IPS-18c (cell line): ENCODE measurements at regions not wholly inside any gene's neighbourhood (a gene's known extent, or its start where the extent isn't known, plus 50 kb on each side); places are given as distances from the start of the nearest gene placed in this dataset.

ENCODE experiments used
- H3K4me3 ChIP-seq: 2 replicates; pipeline ENCODE4 v1.7.0; 2013; ENCODE audit warnings: low read depth, mild to moderate bottlenecking, low read length, moderate library complexity; ENCODE audit not compliant: insufficient read depth
- H3K9me3 ChIP-seq: one replicate; pipeline ENCODE4 v1.6.1; 2013; ENCODE audit warnings: mild to moderate bottlenecking, low read length, moderate library complexity; ENCODE audit not compliant: control insufficient read depth, insufficient read depth

DNA sequence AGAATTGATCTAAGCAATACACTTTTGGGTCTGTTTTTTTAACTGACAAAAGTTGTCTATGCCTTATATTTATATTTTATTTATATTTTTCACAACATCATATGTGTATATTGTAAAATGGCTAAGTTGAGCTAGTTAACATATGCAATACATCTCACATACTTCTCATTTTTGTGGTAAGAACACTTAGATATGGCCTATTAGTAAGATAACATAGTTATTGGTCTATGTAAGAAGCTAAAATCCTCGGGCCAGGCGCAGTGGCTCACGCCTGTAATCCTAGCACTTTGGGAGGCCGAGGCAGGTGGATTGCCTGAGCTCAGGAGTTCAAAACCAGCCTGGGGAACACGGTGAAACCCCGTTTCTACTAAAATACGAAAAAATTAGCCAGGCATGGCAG, 275.6 kb upstream of the ID2 start:
- no peak overlapping the region for H3K4me3 ChIP-seq

DNA sequence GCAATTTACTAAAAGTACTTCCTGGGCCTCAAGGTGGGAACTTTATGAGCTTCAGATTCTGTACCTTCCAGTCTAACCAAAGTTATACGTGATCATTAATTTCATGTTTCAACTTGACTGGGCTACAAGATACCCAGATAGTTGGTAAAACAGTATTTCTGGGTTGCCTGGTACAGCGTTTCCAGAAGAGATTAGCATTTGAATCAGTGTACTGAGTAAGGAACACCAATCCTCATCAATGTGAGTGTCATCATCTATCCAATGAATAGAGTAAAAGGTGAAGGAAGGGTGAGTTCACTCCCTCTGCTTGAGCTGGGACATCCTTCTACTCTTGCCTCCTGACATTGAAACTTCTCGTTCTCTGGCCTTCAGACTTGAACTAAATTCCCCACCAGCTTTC, 274.5 kb upstream of the ID2 start:
- Histone ChIP-seq H3K9me3 (no peaks in the 10 kb centered on the region), H3K4me3 (no peak overlapping the region)

More for the DNA sequence above, 275.6 kb upstream of the ID2 start:
- no peaks in the 10 kb centered on the region for H3K9me3 ChIP-seq

DNA sequence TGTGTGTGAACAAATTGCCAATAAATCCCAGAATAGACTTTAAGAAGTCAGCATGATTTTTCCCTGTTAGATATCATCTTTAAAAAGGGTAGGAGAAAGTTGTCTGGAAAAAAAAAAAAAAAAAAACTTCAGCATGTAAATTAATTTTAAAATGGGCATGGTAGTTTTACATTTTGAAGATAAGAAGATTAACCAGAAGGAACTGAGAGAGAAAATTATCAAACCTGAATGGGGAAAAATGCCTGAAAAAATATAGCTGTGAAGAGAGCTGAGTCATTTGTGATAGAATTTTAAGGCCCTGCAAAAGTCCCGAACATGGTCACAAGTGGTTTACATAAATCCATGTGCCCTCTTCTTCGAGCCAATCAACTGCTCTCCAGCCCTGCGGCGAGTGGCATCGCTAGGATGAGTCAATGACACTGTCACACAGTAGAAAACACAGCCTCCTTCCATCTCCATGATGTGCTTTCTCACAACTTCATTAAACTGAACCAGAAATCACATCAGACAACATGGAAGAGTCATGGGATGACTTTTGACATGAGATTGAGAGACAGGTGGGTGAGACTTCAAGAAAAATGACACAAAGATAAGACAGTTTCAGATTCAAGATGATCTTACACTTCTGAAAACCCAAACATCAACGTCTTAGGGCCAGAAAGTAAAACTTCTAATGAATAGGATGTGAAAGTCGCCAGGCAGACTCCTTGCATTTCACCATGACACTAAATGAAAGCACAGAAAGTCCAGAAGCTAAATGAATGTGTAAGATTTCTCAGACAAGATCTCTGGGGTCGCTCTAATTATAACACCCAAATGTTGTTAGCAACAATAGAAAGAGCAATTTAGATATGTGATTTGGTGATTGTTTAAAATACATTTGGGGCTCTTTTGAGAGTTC, 273.0 kb upstream of the ID2 start:
- Histone ChIP-seq H3K4me3 (no peak overlapping the region), H3K9me3 (no peaks in the 10 kb centered on the region)

DNA sequence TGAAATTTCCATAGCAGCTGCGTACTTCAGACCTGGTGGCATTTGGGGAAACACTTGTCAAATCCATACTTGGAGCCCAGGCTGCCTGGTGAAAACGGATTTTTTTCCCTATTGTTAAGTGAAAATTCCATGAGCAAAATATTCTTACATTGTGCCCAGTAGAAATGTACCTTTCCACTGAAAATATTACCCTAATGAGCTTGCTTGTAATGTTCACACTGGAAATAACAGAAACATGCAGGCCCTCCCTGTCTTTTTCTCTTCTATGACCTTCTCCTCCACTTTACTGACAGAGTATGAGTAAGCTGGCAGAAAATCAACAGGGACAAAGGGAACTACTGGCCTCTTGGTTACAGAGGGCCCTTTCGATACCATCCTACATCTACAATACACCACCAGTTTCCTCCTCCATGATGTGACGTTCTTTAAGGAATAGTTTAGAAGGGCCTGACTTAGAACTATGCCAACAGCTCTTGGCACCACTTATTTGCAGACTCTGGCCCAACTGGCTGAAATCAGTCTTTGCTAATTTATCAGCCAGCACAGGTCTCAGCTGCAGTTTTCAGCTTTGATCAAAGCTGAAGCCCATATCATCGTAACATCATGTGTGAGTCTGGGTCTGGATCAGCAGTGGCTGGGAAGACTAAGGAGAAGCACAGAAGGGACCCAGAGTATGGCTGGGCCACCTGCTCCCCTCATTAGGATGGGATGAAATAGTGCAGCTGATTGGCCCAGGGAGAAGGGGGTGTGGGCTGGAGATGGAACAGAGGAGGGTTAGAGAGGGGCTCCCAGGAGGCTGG, 272.2 kb upstream of the ID2 start:
- Histone ChIP-seq H3K4me3 (no peak overlapping the region), H3K9me3 (no peaks in the 10 kb centered on the region)

DNA sequence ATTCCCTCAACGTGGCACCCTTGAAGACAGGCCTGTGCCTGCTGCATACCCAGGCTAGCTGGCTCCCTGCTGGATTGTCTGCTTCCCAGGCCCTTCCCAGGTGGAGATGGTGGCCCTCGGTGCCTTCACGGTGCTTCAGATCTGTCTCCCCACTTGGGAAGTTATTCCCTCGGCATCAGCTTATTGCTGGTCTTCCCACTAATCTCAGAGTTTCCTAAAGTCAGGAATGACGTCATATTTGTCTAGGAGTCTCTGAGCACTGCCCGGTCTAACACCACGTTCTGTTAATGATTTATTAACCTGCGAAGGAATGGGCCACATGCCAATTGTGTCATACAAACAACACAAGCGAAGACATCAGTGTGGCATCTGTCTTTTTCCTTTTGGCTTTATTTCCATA, 269.8 kb upstream of the ID2 start:
- Histone ChIP-seq H3K4me3 (no peak overlapping the region), H3K9me3 (no peaks in the 10 kb centered on the region)

DNA sequence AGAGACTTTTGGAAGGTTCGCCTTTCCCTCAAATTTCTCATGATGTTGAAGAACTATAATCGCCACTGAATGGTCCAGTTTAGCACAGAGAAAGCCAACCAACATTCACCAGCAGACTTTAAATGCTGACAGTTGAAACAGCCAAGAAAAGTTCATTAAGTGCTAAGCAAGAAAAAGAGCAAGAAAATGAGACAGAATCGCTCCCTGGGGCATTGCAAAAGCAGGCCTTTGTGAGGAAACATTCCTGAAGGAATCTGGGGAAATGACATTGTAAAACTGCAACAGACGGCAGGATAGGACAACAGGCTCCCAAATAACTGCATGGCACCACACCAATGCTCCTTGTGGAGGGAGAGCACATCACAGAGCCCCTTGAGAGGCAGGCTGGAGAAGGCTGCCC, 269.3 kb upstream of the ID2 start:
- H3K4me3 ChIP-seq, result no peak overlapping the region
- H3K9me3 ChIP-seq, result no peaks in the 10 kb centered on the region

DNA sequence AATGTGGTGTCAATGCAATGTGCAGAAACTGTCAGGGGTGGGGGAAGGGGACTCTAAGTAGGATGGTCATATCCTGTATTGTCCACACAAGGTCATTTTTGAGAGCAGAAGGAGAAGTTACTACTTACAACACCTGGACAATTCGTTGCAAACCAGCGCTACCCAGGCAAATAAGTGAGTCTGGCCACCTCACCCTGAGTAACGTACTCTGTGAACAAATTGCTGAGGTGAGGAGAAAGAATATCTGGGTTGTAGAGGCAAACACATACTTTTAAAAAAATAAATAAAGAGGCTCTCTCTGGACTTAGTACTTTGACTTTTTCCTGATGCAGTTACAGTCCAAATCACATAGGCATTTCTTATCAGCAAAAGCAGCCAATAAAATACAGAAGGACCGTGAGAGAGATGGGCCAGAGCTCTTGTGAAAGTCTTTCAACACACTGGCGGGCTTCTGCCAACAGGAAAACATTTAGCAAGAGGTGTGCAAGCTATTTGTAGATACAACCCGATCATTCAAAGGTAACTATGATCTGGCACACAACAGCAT, 268.2 kb upstream of the ID2 start:
- H3K9me3 ChIP-seq, result no peaks in the 10 kb centered on the region
- no peak overlapping the region for H3K4me3 ChIP-seq

DNA sequence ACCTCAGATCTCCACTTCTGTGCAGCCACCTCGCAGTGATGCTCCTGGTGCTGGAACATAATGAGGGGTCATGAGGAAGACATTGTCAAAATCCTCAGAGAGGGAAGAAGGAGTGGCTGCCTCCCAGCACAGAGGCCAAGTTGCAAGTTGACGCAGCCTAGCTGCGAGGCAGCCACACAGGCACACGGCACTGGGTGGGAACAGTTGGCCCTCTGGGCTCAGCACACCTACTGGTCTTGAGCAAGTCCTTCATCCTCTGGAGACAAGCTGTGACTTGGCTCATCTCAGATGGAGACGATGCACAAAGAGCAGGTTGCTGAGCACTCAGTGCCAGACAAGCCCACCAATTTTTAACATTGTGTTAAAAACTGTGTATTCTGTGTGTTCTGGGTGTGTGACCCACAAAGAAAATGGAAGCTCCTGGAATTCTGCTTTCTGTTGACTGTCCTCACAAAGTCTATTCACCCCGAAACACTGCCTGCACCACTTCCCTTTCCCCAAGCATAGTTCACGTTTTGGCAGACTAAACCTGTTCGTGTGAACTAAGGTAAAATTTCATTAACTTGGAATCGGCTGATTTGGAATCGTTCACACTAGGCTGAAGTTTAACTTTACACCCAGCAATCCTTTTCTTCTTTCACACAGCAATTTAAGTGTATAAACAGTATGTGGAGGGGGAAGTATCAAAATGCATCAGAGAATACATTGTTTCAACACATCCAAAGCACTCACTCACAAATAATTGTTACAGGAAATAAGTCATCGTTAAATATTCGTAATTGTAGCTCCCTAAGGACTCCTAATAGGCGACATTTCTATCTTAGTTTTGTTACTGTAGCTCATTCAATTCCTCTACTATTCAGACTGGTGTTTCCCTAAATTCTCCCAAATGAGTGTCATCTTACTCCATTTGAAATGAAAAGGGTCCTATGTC, 266.6 kb upstream of the ID2 start:
- Histone ChIP-seq H3K4me3 (no peak overlapping the region), H3K9me3 (no peaks in the 10 kb centered on the region)

DNA sequence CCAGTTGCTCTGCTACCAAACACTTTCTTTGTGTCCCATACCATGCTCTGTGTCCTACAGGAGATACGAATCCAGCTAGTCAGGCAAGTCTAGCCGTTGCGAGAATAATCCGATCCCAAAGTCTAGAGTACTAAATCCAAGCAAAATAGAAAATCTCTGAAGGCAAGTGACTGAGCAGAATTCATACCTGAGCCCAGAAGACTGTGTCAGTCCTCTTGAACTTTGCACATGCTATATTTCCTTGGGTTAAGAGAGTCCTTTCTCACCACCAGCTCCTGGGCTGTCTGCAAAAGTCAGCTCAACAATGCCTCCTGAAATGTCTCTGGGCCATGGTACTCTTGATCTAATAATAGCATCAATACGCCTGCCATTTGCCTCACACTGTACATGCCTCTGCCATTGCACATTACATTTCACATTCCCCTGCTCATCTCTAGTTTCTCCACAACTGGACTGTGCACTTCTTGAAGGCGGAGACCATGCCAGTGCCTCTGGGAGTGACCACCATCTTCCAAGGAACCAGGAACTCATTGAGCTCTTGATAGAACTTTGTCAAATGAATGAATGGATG, 265.8 kb upstream of the ID2 start:
- Histone ChIP-seq H3K9me3 (no peaks in the 10 kb centered on the region), H3K4me3 (no peak overlapping the region)

DNA sequence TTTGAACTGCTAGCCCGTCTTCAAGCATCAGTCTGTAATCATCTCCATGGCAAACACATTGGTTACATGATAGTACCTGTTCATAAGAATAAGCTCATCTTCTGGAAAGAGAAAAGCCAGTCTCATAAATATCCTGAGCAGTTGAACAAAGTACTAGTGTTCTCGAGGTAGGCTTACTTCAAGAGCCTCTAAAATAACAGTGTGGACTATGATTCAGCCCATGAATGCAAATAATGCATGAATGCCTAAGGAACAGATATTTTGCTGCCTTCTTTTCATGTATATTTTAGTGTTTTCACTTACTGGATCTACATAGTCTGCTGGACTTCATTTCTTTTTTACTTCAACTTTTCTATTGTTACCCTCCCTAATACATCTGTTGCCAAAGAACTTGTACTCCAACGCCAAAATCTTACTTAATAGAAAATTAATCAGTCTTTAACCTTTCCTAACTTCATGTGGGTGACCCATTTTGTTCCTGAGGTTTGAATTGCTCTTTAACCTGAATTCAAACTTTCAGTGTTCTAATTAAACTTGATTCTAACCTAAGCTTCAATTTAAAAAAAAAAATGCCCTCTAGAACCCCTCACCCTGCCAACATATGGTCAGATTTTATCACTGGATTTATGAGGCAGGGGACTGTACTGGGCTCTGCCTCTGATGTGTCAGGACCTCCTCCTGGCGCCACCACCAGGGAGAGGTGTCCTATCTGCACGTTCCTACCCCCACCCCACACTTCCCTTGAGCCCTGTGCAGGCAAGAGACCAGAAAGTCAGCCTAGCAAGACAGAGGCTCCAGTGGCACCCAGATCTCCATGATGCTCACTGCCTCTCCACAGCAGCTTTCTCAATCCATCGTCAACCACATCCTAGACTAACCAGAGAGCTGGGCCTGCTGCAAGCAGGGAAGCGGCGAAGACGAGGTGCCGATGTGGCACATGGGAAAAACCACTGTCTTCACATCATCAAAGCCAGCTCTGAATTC, 264.7 kb upstream of the ID2 start:
- H3K9me3 ChIP-seq, result no peaks in the 10 kb centered on the region
- H3K4me3 ChIP-seq, result no peak overlapping the region

DNA sequence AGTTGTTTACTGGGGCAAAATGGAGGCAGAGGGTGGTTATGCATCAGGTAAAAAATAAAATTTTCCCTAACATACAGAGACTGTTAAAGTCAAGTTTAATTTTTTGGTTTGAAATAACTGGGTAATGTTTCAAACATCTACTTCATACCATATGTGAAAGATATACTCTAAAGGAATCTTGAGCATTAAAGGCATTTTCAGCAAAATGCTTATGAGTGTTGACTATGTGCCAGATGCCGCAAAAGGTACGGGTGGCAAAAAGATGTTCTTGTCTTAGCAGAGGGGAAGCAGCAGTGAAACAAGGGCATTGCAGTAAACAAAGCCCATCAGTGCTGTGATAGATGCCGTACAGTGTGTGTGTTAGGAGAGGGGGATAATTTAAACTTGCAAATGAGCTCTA, 263.1 kb upstream of the ID2 start:
- no peaks in the 10 kb centered on the region for H3K9me3 ChIP-seq

DNA sequence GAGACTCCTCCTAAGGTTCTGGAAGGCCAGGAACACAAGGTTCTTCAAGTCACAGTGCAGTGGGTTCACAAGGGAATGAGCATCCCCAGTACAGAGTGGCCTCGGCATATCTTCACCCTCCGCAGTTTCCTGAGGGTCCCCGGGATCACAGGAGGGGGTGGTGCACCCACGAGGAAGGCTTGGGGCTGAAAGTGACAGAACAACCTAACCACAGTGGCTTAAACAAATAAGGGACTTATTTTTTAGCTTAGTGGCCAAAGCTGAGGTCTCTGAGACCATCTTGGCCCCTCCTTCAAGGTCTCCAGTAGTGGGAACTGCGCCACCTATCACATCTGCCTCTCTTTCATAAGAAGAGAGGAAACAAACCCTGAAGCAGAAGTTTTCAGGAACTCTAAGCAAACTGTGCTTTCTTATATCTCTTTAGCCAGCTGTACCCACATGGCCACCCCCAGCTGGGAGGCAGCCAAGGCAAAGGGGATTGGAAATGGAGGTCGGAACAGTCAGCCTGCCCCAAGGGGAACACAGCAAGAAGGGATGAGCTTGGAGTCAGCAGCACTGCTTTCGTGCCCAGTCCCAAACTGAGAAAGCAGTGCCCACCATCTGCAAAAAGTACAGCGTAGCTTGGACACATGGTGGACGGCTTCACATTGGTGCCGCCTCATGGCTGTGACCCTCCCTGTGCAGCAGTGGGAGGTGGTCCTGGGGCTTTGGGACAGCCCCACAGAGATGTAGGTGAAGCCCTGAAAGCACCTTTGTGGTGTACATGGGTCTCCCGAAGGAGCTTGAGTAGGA, 260.0 kb upstream of the ID2 start:
- Histone ChIP-seq H3K9me3 (no peaks in the 10 kb centered on the region), H3K4me3 (no peak overlapping the region)

More for the DNA sequence above, 263.1 kb upstream of the ID2 start:
- no peak overlapping the region for H3K4me3 ChIP-seq

DNA sequence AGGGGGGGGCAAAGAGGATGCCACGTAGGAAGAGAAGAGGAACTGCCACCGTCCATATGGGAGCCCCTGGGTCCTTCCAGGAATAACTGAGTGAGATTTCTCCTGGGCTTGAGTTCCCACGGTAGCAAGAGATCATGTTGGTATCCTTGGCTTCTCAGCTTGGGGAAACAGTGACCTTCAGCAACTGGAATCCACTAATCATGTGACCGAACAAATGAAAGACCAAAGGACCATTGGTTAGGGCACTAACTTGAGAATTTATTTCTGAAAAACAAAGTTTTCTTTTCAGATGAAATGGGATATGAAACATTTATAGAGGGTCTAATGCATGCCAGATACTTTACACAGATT, 259.4 kb upstream of the ID2 start:
- Histone ChIP-seq H3K4me3 (no peak overlapping the region), H3K9me3 (no peaks in the 10 kb centered on the region)

DNA sequence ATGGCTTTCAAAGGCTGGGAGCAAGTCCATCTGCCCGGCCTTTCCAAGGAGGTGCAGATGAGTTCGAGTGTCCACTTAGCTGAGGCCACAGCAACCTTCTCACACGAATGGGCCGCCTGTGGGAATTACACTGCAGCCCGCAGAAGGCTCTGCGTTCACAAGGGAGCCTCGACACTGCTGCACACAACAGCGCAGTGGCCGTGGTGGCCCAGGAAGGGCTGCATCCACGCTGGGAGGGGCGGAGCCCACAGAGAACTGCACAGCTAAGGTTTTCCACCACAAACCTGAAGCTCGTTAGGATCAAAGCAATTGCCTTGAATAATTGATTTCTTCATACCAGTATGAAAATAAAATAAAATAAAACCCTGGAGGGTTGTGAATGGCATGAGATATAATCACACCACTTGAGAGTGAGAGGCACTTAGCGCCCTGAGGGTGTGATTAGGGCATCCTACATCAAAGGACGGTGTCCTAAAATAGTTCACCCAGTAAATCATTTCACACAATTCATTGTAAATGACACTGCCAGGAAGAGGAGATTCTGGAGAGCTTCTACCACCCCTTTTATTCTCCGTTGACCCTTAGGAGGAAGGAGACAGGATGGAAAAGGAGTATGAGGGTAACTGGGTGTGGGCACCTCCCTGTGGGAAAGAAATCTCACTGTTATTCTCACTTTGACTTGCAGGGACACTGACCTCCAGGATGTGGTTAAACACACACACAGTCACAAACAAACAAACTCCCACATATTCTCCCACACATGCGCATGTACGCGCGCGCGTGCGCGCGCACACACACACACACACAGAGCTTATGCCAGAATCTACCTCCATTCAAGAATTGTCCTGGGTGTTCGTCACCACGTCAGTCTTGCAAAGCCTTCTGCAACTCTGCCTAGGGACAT, 256.6 kb upstream of the ID2 start:
- H3K4me3 ChIP-seq, result no peak overlapping the region
- no peaks in the 10 kb centered on the region for H3K9me3 ChIP-seq
